ENCODE measurements at regions not wholly inside any gene's neighbourhood (a gene's known extent, or its start where the extent isn't known, plus 50 kb on each side); places are given as distances from the start of the nearest gene placed in this dataset.

DNA sequence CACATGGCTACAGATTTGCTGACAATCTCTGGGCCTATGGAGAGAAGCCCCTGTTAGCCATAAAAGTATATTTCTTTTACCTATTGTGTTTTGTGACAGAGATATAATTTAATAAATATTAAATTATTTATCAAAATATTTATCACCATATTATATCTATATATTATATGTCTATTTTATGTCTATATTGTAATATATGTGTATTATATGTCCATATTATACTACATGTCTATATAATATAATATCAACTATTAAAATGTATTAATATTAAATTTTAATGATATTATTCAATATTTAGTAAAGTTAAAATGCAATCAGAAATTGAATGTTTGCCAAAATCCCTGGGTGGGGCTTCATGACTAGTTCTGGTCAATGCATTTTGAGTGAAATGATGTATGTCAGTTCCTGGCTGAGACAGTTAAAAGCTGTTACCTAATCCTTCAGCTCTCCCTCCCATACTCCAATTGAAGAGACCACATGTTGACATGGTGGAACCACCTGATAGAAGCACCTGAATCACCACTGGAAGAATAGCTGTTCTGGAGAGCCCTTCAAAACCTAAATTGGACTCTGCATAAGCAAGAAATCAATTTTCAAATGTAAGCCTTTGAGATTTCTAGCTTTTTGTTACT is 357.3 kb upstream of the DDHD1 start:
- DNase-seq, result no peak

DNA sequence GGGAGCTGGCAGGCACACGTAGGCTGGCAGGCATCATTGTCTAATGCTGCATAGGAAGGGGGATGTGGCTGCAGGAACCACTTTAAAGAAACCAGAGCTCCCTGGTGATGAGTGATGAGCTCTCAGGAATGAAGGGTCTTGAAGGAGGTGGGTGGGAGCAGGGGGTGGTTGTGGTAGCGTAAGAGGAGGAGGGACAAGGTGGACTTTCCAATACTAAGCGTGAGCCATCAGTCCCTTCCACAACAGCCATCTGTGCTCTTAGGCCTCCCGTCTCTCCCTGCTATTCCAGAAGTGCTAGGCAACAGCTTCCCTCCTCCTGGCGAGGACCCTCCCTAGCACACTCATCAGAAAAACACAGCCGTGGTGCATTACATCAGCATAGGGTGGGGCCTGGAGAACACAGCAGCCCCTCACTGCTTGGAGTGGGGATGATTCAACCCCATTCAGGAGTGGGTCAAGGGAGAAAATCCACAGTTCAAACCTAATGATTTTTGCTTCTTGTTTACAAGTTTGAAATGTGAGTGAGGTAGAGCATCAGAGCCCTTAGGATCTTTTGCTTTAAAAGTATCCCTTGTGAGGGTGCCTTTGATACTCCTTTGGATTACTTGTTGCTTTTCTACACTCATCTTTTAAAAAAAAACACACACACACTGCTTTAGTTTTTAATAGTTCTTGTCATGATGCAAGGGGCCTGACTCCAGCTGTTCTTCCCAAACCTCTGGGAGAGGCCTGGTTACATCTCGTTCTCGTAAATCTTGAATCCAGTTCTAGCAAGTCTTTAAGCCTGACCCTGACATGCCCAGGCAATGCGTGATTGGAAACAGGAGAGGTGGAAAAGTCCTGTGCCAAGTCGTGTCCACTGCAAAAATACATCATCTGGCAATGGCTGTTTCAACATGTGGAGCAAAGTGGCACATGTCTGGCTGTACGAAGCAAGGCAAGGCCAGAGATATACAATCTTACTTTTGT is 356.4 kb upstream of the DDHD1 start:
- DNase-seq, result no peak

DNA sequence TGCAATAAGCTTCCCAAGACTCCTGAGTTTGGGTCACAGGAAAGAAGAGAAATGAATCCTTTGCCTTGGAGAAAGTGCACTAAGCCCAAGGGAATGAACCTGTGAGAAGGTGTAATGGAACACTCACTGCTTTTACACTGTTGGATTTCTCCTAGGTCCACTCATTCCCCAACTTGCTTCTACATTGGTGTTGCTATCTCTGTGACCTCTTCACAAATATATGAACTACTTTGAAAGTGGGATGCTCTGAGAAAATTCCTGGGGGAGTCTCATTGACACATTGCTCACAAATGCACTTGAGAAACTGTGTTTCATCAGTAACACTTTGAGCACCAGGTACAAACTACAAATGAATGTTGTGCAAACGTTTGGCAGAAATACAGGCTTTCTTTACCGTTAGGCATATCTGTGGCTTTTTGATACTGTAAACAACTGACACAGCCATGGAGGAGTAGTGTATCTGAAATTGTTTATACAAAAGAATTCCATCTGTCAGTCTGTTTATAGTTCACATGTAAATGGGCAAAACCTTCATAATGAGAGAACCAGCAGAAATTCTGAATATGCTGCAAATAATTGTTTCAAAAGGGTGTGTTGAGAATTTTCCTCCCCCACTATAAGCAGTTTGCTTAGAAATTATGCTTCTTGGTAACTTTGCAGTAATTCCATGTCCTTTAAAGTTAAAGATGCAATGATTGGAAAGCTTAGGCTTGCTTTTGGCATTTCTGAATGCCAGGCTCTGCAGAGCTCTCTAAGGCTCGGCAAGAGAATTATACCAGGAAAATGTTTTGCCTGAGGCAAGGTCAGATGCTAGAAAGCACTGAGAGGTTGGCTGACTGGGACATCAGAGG is 348.5 kb upstream of the DDHD1 start:
- no peak for DNase-seq

DNA sequence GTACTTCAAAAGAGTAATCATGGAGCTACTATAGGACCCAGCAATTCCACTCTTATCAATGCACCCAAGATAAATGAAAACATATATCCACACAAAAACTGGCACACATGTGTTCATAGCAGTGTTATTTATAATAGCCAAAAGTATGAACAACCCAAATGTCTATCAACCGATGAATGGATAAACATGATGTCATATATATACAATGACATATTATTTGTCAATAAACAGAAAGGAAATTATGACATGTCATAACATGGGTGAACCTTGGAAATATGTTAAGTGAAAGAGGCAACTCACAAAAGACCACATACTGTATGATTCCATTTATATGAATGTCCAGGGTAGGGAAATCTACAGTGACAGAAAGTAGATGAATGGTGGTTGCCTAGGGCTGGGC is 347.1 kb upstream of the DDHD1 start:
- no peak for DNase-seq

DNA sequence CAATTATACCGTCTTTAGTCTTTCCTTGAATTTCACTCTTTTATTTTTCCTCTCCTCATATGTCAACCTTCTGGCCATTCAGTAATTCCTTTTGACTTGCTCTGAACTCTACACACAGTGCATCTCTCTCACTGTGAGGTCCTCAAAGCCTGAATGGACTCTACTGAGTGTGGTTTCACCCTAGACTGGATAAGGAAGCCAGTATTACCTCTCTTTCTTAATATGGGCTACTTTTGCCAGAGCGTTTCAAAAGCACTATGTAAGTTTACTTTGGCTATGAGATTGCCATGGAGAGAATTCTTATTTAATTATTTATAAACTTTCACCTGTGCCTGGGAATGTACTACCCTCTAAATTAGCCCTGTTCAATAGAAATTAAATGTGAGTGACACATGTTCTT is 343.5 kb upstream of the DDHD1 start:
- no peak for DNase-seq

DNA sequence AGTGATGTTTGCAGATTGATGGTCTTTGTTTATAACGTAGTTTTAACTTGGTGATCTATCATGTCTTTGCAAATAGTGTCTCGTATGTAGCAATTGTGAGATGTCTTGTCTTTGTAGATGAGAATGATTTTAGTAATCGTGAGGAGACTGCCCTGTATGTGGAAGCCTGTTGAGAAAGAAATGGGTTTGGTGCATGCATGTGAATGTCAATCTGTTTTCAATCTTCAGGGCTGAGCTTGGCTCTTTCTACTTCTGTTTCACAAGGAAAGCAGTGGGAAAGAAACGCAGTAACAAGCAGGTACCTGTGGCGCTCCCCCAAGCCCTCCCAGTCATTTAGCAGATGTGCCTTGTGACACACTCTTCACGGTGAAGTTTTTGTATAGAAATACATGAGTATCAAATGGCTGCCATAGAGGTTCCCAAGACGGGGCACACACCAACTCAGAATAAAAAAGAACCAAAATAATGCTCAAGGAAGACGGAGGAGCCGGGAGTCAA is 342.8 kb upstream of the DDHD1 start:
- DNase-seq, result no peak

DNA sequence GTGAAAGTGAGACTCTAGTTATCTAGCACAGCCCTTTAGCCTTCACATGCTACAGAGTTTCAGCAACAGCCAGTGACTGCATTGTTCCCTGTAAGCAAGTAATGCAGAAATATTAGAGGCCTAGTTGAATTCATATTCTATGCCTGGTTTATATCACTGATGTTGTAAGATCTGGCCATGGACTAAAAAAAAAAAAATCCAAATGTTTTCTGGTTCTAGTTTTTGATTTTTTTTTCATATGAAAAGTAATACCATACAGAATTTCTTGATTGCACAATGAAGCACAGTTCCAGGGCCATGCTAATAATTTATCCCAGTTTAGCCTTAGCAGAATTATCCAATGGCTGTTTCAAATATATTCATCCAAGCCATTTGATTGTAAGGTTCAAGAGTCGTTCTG is 341.5 kb upstream of the DDHD1 start:
- no peak for DNase-seq

DNA sequence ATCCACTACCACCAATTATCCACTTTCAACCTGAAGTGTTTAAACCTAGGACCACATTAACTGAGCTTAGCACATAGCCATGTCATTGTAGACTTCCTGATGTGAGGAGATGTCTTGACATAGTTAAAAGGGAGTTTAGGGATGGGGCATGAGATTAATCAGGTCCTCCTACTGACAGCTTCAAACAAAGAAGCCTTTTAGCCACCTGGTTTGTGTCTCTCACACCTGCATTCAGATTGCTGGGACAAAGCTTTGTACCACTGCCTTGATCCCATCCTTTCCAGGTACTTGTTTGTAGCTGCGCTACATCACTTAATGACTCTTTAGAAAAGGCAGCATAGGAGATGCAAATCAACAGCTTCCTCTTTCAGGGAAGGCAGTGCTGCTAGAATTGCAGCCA is 340.7 kb upstream of the DDHD1 start:
- no peak for DNase-seq

DNA sequence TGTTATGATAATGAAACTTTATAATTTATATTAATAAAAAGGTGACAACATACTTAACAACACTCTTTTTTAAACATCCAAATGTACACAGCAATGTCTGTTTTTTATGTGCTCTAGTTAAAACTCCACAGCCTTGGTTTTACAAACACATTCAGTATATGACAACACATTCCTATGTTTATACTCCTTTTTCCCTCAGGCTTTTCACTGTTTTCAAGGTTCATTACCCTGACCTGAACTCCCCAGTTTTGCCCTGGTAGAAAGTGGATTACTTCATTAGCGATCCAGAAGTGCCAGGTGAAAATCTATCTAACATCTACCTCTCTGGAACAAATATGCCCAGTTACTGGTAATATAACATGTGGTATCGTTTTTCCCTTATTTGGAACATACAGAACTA is 340.2 kb upstream of the DDHD1 start:
- DNase-seq, result no peak

DNA sequence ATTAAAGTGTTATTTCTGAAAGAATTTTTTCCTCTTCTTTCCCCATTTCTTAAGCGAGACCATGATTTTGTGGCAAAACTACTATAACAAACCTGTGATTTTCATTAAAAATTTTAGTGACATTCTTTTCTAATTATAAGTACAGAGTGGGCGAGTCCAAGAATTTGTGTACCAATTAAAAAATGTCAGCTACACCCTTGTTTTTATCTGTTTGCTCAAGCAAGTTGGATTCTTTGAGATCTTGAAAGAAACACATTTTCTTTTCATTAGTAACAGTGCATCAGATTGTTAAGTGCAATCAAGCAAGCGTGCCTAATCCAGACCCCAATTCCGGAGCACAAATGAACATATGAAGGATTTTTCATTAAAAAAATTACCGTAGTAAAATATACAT is 338.8 kb upstream of the DDHD1 start:
- DNase-seq, result no peak

DNA sequence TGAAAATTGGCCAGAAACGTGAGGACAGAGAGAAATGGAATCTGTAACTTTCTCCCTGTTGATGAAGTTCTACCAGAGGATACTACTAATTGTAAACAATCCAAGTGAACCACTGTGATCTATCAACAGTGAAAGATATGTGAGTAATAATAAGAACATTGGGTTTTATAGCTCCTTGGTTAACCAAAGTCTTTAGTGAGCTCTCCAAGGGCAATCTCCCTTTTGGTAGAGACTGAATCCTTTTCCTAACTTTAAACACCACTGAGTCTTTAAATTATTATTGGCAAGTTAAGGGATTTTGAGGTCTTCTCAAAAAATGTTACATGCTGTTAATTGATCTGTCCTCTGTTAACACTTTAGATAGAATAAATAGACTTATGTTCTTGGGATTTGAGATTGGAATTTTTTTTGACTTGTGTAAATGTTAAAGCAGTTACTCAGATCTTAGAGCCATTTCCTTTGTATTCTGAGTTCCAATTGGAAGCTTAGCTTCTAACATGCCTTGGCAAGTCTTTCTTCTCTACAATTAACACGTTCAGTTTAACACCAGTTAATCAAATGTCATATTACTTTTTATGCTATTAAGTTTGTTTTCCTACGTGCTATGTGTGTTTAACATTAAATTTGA is 338.2 kb upstream of the DDHD1 start:
- DNase-seq, result no peak

DNA sequence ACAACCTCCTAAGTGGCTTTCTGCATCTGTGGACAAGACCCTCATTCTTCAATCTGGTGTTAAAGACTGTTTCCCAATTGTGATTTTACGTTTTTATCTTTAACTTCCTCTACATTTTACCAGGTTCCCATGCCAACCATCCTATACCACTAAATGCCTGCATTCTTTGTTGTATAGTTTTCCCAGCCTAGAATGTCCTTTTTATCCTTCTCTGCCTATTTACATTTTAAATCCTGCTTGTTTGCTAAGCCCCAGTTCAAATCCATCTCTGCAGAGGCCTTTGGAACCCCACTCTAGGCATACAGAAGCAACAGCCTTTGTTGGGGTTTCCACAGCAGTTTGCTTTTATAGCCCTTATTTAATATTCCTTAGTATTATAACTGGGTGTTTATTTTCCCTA is 325.1 kb upstream of the DDHD1 start:
- DNase-seq, result no peak

DNA sequence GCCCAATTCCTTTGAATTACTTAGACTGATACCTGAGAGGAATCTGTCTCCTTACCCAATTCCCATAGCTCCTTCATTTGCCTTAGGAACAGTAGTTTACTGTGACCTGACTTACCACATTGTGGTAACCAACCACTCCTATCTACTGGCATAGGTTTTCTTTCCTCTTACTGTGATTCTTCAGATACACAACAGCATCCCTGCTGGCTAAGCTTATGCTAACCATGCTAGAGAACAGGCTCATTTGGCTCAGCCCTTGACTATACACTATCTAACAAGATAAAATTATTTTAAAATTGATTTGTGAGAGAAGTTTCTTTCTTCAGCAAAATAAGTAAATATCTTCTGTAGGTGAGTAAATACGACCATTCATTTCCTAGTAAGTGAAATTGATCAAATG is 320.4 kb upstream of the DDHD1 start:
- DNase-seq, result no peak

DNA sequence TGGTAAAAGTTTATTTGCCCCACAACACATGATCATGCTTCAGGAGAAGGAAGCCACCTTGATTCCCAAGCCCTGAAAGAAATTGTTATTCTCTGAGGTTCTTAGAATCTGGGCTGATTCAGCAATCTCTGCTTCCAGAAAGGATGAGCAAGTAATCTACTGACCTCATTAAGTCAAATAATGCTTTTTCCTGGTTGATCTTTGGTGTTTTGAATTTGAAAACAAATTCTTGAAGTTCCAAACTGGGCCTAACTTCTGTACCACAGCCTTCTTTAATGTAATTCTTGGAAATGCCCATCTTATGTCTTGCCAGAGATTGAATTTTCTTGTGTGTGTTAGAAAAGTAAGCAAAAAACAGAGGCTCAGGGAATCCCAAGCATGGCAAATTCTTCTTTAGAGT is 319.2 kb upstream of the DDHD1 start:
- no peak for DNase-seq

DNA sequence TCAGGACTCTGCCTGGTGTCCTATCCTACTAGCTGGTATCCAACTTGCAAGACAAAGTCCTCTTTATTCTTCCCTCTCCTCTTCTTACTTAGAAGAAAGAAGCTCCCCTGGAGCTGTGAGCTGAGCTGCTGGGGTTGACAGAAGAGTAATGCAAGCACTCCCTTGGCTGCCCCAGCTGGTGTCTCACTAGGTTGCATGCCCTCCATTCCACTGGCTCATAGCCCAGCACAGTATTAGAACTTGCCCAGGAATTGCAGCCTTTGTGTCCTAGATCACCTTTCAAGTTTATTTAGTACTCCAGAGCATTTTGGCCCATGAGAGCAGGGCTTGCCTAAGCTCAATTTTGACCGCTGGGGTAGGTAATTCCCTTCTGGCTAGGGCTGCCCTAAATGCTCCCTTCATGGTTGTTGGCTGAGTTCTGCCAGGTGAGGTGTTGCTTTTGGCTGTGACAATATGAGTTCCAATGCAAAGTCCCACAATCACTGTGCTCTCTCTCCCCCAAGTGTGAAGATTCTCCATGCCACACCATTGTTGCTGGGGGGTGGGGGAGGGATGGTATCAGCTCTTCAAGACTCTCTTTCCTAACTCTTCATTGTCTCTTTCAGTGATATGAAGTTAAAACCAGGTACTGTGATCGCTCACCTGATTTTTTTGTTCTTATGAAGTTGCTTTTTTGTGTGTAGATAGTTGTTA is 317.4 kb upstream of the DDHD1 start:
- DNase-seq, result no peak

DNA sequence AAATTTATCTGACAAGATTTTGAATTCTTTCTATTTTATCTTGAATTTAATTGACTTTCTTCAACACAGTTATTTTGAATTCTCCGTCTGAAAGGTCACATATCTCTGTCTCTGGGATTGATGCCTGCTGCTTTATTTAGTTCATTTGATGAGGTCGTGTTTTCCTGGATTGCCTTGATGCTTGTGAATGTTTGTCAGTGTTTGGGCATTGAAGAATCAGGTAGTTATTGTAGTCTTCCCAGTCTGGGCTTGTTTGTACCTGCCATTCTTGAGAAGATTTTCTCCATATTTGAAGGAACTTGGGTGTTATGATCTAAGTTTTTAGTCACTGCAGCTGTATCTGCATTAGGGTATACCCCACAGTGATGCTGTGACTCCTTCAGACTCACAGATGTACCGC is 315.8 kb upstream of the DDHD1 start:
- no peak for DNase-seq

DNA sequence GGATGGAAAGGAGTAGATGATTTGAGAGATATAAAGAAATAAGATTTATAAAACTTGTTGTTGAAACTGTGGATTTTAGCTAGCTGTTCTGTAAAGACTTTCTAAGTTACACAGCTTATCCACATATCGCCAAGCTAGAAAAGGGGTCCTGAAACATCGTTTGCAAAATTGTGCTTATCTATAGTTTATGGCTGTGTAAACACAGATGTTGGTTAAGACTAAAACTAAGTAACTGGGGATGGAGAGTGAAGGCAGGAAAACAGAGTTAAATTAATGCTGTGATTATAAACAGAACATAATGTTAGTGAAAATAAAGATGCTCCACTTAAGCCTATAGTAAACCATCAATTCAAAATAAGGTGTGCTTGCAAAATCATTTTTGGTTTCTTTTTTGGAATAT is 311.3 kb upstream of the DDHD1 start:
- DNase-seq, result no peak

DNA sequence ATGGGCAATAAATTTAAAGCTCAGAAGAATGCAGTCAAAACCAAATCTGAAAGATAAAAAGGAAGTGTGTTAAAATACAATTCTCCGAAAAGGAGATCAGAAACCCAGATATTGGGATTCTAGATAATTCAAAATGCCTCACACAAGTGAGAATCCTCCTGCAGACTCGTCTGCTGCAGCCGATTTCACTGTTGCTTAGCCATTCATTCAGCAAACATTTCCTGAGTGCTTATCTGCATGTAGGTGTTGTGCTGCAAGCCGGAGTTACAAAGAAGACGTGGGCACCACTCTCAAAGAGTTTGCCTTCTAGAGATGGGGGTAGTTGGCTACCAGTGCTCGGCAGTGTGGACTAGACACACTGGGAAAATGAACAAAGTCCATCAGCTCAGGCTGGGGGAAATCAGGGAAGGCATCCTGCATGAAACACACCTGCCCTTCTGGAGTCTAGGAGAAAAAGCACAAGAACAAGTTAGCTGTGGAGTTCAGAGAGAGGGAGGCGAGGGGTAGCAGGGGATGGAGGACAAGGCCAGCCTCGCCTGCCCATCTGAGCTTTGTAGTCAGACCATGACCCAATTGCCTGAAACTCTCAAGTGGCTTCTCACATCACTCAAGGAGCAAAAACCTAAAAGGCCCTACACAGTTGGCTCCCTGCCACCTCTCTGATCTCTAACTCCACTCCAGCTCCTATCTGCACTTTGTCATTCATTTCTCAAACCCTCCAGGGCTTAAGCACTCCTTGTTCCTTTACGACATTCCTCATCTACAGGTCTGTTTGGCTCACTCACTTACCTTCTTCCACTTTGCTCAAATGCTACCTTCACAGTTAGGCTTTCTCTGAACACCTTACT is 310.0 kb upstream of the DDHD1 start:
- no peak for DNase-seq

DNA sequence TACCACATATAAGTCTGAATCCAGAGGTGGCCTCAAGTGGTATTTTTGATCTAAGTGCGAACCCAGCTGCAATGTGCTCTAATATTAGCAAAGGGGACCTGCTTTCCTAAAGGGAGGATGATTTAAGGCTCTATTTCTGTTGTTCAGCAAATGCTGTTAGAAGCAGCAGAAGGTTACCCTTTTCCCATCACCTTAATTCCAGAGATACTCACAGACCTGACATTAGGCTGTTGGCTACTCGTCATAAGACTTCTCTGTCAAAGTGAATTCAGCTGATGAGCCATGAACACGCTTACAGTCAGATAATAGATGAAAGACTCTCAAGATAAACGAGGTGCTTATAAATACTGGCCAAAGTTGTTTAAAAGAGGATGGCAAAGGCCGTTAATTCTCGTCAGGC is 308.7 kb upstream of the DDHD1 start:
- no peak for DNase-seq

DNA sequence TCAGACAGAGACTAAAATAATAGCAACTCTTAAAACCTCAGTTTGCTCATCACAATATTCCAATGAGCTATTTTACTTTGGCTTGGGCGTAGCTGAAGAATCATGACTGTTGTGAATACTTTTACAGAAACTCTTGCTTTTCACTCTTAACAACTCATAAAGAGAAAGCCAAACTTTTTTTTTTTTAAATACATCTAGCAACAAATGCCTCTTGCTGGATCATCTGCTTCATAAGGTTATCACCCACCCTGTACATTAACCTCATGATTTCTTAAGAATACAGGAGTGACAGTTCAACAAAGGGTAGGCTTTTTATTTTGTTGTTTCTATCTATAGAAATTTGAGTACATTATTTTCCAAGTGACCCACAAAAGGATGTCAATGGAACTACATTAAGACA is 307.4 kb upstream of the DDHD1 start:
- DNase-seq, result no peak

DNA sequence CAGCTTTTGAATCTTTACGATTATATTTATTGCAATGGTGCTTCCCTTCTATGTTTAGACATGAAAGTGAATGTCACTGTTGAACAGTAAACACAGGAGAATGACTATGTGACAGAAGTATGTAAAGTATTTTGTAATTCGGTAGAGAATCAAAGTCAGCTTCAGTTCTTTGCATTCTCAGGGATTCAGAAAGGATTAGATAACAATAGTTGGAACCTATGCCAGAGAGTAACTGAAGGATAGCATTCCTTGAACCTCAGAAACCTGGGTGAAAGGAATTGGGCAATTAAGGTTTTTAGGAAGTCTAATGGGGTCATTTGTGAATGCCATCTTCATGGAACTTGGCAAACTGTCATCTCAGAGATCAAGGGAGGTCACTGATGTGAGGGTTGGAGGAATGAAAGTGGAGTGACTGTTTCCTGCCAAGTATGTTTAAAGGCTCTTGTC is 305.3 kb upstream of the DDHD1 start:
- DNase-seq, result no peak

Measured in activated naive CD4-positive, alpha-beta T cell treated with anti-CD3 and anti-CD28 coated beads, Interleukin-2, amount 50 U/mL, for 16 hours (primary cell).